DMS114 treated with DMSO at 0.1 percent for 48 hours (cell line): ENCODE measurements at regions not wholly inside any gene's neighbourhood (a gene's known extent, or its start where the extent isn't known, plus 50 kb on each side); places are given as distances from the start of the nearest gene placed in this dataset.

Experiments used
- DNase-seq: peaks from one replicate; lab custom pipeline; 2025; ENCODE audit not compliant: unreplicated experiment; lab: John Stamatoyannopoulos, UW

- no peak for DNase-seq
Measured at GRCh38 chr2:65486802-65487201, 54.4 kb upstream of the SPRED2 start.

- DNase-seq: no peak
Measured at GRCh38 chr2:65486282-65486681, 53.9 kb upstream of the SPRED2 start.

GRCh38 chr2:65485839-65486238, 53.4 kb upstream of the SPRED2 start:
- DNase-seq: no peak

GRCh38 chr2:65483763-65484162, 51.4 kb upstream of the SPRED2 start:
- no peak for DNase-seq

- DNase-seq: no peak
Measured at GRCh38 chr2:65482971-65483370, 50.6 kb upstream of the SPRED2 start.
